ENCODE measurements at regions not wholly inside any gene's neighbourhood (a gene's known extent, or its start where the extent isn't known, plus 50 kb on each side); places are given as distances from the start of the nearest gene placed in this dataset.
"Not testable (repeated sequence)": the region's sequence is repeated elsewhere in the genome, so short reads cannot be mapped to it uniquely, and the experiment has no call there.

- intact Hi-C loops (cut with micrococcal nuclease); H3K9me3 ChIP-seq (ENCODE audit: control insufficient read depth, insufficient read depth, low read length); H3K4ac ChIP-seq (ENCODE audit: low read depth, low read length); H4K20me1 ChIP-seq (ENCODE audit: insufficient read depth, low read length); H3K27ac ChIP-seq (ENCODE audit: insufficient read depth, low read length); CTCF ChIA-PET; H4K91ac ChIP-seq (ENCODE audit: insufficient read depth, low read depth, low read length); H3K56ac ChIP-seq (ENCODE audit: extremely low read depth, insufficient read depth, low read length); POLR2A ChIA-PET (ENCODE audit: unreplicated experiment); H2AK9ac ChIP-seq (replicated peaks; ENCODE audit: low read depth, low read length, poor library complexity); H3K4me1 ChIP-seq (ENCODE audit: control insufficient read depth, insufficient read depth, low read length); H2BK5ac ChIP-seq (ENCODE audit: low read depth, low read length, poor library complexity, severe bottlenecking); dilution Hi-C loops (cut with HindIII; ENCODE audit: low sequenced_read_pairs, unreplicated experiment); H2BK15ac ChIP-seq (ENCODE audit: low read depth, low read length); H2AK5ac ChIP-seq (ENCODE audit: low read depth, low read length); H3K18ac ChIP-seq (ENCODE audit: low read depth, low read length); ATAC-seq (ENCODE audit: low read depth); H3K9ac ChIP-seq (ENCODE audit: low read depth, low read length); DNase-seq; BruUV-seq (replicated peaks); H4K5ac ChIP-seq (ENCODE audit: low read depth, low read length); H3K27me3 ChIP-seq (ENCODE audit: control insufficient read depth, insufficient read depth, low read length); H3K79me1 ChIP-seq (ENCODE audit: low read depth in 1 of 2, low read length in 2 of 2); H2BK20ac ChIP-seq (ENCODE audit: low read depth, low read length); H3K14ac ChIP-seq (replicated peaks; ENCODE audit: low read depth, low read length); H2BK120ac ChIP-seq (ENCODE audit: low read depth, low read length); H3K4me2 ChIP-seq (ENCODE audit: low read depth, low read length); H3K4me3 ChIP-seq (ENCODE audit: insufficient read depth, low read depth, low read length); H3K9me1 ChIP-seq (ENCODE audit: insufficient read depth, low read length); H4K8ac ChIP-seq (ENCODE audit: low read depth in 2 of 2, low read length in 2 of 2); H3K23ac ChIP-seq (ENCODE audit: low read depth, low read length); H3K36me3 ChIP-seq (ENCODE audit: control insufficient read depth, insufficient read depth, low read length); H2AFZ ChIP-seq (replicated peaks; ENCODE audit: low read length, poor library complexity); in situ Hi-C loops (cut with MboI; ENCODE audit: low sequenced_read_pairs): not testable (repeated sequence)
- peak; percentile 57 for TF ChIP-seq MAFK (IDR thresholded peaks at IDR 0.05; ENCODE audit: low read depth, low read length)
- WGBS, 2 experiments (ENCODE audit: extremely low coverage in 2 of 2, insufficient read length in 1 of 2): no CpG with 5 or more reads among the region's 6 CpGs
Measured at GRCh38 chr2:163964278-163964677, 228.5 kb upstream of the FIGN start.

All from IMR-90 (cell line).